GM18517 (cell line): ENCODE measurements at regions not wholly inside any gene's neighbourhood (a gene's known extent, or its start where the extent isn't known, plus 50 kb on each side); places are given as distances from the start of the nearest gene placed in this dataset.
A peak's percentile ranks its signal among the peaks of the same experiment; 100 is the strongest.

ENCODE experiments used
- ATAC-seq: cut with Tn5 transposase; IDR thresholded peaks from one replicate; pipeline ENCODE4 v1.9.1; 2021; ENCODE audit warnings: mild to moderate bottlenecking, moderate library complexity; ENCODE audit not compliant: unreplicated experiment

DNA sequence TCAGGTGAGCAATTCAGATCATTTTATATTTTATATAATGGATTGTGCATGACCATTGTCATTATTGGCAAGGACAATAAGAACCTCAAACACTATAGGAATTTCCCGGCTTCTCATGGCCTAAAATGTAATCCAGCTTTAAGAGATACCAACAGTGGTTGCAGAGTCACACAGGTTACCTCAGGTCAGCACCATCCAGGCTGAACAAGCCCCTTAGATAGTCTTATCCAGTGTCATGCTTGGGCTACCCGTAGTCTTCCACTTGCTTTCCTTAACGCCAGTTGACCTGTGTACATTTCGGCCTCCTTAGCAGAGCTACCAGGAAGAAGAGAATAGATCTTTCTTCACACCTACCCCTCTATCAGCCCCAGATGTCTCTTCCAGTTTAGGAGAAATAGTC lies 293.3 kb upstream of the SYT4 start:
- ATAC-seq: no peak

DNA sequence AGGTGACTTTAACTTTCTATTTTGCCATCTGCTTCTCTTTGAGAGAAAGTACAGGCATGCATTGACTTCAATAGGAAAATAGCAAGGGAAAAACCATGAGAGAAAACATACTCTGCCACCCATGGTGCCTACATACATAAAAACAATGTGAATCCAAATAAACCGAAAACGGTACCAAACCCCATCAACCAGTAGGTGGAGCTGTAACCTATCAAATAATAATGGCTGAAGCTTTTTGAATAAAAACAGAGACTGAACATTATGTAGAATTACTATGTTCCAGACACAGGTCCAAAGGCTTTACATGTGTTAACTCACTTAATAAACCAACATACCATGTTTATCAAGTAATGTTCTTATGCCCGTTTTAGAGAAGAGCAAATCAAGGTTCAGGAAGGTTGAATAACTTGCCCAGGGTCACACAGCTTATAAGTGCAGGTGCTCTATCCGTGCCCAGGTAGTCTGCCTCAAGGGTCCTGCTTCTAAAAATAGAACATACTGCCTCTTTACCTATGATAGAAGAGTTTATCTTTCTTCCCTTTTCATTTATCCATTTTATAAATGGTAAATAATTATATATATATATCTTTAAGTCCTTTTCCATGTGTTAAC lies 293.9 kb upstream of the SYT4 start:
- ATAC-seq: peak; percentile 64

DNA sequence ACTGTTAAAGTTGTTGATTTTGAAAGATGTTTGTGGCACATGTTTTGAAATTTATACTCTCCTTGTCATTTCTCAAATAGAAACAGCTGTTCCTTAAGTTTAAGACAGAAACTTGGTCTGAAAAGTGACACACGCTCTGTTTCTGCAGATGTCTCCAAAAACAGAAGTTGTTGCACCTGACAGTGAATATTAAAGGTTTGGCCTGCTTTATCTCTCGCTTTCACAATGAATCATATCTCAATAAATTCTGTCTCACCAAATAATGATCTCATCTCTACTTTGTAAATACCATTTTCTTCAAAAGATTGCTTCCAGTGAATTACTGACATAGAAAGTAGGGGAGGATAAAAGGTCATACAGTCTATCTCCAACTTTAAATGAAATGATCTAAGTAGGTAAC lies 294.9 kb upstream of the SYT4 start:
- peak; percentile 81 for ATAC-seq

DNA sequence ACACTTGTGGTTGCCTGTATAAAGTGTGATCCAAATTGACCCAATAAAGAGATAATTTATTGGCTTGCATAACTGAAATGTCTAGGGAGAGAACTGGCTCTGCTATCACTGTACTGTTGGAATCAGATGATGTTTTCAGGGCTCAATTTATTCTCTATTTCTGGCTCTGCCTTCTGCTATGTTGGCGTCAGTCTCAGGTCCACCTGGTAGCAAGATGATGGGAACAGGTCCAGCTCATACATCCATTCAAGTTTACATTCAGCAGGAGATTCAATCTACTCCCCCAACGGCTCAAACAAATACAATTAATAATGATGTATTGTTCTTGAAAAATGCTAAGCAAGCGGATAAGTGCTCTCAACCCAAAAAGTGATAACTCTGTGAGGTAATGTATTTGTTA lies 297.7 kb upstream of the SYT4 start:
- ATAC-seq: no peak

DNA sequence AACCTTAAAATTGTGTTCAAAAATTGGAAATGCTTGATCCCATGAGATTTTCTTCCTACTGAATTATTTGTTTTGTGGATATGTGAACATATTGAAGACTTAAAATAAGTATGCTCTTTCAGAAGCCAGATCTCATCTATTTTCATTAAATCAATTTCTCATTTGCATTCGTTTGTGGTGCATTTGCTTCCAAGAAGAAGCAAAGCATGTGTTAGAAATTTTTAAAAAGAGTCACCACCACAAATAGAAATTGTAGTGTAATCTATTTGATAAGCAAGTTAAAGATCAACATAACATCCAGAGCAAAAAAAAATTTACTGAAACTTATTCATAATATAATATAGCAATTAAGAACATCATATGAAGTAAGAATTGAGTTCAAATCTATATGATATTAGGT lies 300.9 kb upstream of the SYT4 start:
- no peak for ATAC-seq

DNA sequence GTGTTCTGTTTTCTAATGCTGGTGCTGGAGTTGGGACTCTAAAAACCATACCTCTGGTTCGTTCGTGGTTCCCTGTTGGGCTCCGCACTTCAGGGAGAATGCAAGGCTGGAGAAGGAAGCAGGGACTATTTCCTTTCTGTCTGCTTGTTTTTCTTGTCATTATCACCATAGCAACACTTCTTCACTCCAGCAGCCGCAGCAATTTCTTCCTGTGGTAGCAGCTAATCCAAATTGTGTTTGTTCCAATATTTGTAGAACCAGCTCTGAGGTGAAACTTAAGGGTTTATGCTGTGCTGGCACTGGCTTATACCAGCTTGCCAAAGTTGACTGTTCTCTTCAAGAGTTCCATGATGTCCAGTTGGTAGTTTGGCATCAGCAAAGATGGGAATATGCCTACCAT lies 301.4 kb upstream of the SYT4 start:
- no peak for ATAC-seq

DNA sequence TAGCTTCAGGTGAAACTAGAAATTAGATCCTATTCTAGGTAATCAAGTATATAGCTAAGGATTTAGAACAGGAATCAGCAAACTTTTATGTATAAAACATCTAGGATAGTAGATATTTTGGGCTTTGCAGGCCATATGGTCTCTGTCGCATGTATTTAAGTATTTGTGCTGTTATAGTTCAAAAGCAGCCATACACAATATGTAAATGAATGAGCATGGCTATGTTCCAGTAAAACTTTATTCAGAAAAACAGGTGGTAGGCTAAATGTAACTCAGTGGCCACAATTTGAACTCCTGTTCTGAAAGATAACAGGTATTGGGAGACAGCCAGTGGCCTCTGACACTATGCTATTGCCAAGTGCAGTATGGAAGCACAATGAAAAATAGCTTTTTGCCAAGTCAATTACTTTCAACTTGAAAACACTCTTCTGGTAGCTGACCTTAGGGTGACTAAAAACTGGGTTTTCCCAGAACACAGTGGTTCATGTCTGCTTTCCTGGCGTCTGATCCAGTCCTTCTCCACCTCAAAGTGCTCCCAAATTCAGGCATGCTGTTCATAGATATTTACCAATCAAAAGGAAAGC lies 304.7 kb upstream of the SYT4 start:
- ATAC-seq: no peak

DNA sequence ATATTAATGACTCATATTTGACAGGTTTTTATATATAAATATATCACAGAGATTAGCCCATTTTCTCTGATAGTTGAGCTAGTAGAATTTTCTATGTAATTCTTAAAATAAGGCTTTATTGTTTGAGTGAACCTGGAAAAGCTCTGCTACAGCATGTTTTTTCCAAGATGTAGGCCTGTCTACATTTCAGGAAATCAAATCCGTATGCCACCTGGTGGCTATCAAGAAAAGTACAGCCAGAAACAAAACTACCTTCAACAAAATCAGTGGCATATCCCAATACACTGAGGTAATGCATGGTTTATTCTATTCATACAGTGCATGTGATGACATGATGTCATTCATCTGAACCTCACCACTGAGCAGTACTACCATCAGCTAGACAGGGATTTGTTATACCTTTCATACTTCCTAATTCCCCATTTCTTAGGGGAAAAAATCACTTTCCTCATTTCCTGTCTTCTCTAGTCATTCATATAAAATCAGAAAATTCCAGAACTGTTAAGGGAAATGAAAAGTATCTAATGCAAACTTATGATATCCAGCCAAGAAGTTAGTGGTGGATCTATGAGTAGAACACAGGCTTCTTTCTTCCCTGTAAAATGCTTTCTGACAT lies 310.4 kb upstream of the SYT4 start:
- ATAC-seq: peak; percentile 79

DNA sequence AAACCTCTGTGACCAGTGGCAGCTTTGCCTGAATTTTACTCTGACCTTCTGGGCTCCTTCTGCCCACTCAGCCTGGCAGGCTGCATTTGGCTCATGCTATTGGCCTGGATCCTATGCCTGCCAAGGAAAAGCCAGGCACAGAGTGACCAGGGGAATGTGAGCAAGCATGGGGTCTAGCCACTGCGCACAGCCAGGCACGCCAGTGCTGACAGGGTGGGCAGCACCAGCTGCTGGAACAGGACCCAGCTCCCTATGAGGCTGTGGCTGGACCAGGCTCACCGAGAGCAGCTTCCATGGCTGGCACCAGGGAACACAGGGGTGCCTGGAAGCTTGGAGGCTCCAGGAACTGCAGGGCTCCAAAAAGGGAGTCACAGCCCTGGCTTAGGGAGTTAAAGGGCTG lies 311.5 kb upstream of the SYT4 start:
- no peak for ATAC-seq

DNA sequence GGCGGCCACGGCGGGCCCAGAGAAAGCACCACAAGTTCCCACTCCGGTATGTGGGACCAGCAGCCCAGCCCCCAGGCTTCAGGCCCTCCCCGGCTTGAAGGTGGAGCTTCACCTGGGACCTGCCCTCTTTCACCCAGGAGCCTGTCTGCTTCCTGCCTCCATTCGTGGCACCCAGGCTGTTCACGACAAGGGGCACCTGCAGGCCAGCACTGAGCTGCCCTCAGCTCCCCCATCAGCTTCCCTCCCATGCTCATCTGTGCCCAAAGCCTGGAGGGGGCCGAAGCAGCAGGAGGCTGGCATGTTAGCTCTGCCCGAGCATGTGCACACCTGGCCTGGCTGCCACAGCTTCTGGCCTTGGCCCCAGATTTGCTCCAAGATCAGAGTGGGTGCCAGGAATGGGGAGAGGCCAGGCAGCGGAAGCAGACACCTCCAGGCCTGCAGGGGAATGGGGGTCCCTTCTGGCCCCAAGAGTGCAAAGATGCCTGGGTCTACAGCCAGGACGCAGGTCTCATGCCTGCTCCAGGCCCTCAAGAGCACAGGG lies 312.4 kb upstream of the SYT4 start:
- no peak for ATAC-seq

DNA sequence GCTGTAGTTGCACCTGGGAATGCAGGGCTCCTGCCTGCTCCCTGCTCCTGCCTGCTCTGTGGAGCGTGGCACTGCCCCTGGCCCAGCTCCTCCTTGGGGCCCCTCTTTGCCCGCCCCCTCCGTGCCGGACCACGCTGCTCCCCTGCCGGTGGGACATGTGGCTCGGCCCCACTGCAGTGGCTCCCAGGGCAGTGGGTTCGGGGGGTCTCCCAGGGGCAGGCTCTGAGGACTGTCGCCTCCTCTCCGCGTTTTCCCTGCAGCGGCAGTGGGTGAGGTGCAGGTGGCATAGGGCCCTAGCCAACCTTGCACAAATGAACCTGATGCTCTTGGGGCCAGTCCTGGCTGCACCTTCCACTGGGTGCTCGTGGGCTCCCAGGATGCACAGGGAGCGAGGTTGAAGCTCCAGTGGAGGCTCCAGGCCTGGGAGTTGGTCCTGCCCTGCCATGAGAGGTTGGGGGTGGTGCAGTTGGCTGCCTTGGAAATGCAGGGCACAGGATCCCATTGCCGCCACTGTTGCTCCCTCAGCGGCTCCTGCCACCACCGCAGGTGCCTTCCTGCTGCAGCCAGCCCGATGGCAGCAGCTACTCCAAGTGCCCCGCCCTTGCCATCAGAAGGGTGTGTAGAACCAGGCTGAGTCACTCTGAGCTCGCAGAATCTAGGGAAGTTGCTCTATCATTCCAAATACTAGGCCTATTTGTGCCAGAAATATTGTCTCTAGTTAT lies 313.1 kb upstream of the SYT4 start:
- no peak for ATAC-seq

DNA sequence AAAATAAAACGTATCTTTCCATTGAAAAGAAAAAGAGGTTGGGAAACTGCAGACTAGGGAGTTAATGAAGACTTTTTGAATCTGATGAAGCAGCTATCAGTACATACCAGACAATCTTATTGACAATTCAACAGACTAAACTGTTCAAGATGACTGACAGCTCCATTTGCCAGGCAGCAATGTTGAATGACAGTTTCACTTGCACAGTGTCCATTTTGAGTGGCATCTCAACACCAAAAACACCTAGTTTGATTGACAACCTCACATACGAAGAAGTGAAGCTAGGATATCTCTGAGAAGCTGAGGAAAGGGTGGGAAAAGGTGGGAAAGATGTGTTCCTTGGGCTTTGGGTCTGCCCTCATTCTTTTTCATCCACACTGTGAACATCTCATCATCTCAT lies 315.0 kb upstream of the SYT4 start:
- no peak for ATAC-seq

DNA sequence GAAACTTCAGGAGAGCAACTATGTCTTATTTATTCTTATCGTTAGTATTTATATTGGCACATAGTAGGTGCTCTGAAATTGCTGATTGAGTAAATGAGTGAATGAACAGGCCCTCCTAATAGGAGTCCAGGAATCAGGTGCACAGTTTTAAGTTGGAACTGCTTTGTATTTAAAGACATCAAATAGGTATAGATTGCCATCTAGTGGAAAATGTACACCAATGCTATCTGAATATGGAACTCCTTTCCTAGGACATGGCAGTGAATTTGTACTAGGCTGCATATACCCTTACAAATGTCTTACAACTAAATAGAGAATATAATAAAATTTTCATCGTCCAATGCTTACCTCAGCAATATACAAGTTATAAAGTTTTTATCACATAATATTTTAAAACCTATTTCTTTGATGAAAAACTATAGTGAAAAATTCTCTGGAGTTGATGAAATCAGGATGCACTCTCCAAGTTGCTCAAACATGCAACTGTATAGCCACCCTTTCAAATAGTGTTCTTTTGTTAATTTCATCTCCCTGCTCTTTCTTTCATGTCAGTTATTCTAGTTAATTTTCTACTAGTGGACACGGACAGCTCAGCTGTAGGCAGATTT lies 318.9 kb upstream of the SYT4 start:
- ATAC-seq: peak; percentile 90

DNA sequence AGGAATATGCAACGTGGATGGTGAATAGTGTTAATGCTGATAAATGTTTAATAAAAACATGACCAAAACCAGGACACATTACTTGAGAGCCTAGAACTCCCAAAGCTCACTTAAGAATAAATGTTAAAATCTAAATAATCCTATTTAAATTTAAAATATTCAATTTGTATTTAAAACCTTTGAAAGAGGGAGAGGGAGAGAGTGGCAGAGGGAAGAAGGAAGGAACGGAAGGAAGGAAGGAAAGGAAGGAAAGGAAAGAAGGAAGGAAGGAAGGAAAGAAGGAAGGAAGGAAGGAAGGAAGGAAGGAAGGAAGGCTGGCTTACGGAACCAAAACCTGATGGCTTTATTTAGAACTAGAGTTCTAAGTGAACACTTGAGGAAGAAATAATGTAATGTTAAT lies 324.1 kb upstream of the SYT4 start:
- ATAC-seq: no peak

DNA sequence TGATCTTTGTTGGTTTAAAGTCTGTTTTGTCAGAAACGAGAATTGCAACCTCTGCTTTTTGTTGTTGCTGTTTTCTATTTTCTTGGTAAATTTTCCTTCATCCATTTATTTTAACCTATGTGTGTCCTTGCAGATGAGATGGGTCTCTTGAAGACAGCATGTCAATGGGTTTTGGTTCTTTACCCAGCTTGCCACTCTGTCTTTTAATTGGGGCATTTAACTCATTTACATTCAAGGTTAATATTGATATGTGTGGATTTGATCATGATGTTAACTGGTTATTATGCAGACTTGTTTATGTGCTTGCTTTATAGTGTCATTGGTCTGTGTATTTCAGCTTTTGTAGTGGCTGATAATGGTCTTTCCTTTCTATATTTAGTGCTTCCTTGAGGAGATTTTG lies 327.9 kb upstream of the SYT4 start:
- no peak for ATAC-seq

DNA sequence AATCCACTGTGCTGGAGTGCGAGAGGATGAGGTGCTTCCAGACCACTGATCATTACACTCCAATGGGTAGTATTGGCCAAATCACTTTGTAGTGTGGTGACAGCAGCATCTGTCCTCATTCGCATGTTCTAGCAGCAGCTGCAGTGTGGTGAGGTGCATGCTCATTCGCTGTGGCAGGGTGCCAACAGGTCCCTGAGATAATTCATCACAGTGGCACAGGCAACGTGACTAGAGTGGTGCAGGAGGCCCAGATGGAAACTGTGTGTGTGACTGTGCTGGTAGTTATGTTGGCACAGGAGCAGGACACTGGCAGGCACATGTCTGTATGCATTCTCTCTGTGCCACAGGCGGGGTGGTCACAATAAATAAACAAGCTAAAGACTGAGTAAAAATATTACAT lies 329.5 kb upstream of the SYT4 start:
- ATAC-seq: no peak

DNA sequence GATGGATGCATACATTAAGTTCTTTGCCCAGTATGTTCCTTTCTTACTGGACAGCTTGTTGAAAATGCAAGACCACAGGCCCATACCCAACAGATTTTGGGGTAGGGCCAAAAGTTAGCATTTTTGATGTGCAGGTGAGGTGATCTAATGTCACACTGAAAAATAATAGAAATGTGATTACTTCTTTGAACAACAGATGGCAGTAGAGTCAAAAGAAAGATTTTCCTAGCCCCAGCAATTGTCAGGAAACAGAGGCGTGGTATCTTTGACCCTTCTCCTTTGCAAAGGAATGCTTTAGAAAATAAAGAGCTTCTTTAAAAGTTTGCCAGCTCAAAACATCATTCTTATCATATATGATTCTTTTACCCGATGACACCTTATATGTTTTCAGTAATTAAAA lies 343.6 kb upstream of the SYT4 start:
- peak; percentile 69 for ATAC-seq

DNA sequence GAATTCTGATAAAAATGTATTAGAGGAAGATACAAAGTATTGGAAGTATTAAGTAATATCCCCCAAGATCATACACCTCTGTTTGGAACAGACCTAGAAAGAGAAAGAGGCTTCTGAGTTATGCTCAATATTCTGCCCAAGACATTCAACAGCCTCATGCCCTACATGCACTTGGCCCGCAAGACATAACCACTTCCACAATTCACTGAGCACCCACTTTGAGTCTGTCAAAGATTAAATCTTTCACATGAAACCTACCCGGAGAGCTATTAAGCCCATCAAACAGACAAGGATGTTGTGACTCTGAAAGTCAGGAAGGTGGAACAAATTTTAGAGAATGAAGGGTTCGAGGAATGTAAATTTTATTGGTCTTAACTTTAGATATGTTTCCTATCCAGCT lies 344.7 kb upstream of the SYT4 start:
- ATAC-seq: no peak

DNA sequence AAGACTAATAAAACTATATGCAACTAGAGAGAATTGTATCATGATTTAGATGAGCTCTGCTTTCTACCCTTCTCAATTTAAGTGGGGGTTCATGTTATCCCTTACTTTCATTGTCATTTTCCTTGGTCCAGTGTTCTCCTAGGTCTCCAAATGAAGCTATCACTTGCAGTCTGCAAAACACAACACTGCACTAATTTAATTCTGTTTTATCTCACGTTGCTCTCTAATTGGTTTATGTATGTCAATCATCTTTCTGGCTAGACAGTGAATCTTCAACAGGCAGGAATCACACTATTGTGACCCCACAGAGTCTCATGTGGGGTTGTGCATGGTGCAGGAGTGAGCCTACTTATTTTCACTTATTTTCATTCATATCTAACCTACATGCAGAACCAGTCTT lies 348.3 kb upstream of the SYT4 start:
- ATAC-seq: no peak

DNA sequence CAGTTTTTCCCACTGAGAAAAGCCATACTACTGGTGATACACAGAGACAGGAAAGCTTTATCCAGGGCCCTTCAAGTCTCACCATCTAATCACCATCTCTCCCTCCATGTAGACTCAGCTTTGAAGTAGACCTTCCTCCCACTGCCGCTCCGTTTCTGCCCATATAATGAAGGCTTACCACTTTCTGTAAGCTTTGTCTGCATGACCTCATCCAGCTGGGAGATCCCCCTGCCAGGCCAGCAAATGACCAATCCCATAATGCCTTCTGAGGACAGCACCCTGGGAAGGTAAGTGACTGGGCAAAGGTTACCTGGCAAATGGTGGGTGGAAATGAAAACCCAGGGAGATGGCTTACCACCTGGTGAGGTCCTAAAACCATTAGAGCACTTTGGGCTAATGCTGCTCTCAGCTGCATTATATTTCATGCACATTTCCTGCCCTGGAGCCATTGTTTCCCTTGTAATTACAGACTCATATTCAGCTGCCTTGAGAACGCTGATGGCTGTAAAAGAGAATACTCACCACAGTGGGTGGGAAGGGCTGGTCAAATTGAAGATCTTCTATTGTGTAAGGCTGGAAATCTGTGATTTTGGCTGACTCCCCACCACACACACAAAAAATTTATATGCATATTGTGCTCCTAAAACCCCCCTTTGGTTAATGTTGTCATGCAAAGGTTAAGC lies 350.7 kb upstream of the SYT4 start:
- ATAC-seq: no peak

DNA sequence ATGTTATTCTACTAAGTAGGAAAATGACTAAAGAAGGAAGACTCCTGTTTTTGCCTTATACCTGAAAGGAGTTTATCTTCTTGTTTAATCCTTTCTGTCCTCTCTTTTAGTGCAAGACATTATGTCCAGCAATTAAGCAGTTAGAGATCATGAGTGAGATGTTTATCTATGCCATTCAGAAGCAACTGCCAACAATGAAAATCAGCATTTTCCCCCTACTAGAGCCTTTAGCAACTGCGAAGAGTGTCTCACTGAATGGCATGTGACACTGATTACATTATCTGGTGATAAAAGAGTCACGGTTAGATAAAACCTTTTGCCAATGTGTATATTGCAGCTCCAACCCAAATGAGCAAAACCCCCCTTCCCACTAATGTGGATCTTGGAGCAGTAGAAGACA lies 357.7 kb upstream of the SYT4 start:
- no peak for ATAC-seq
